H1 (cell line): ENCODE measurements at regions not wholly inside any gene's neighbourhood (a gene's known extent, or its start where the extent isn't known, plus 50 kb on each side); places are given as distances from the start of the nearest gene placed in this dataset.

Experiments
- CTCF ChIA-PET: fragments of 300-600 bp; sonication (Branson Sonifier 250); formaldehyde crosslinking; loops from one replicate; lab custom pipeline; 2021; ENCODE audit not compliant: partially characterized antibody; lab: Charles Lee
- POLR2A ChIA-PET: fragments of 300-600 bp; sonication (Branson Sonifier 250); formaldehyde crosslinking; loops from one replicate; lab custom pipeline; 2021; ENCODE audit warnings: inconsistent platforms; ENCODE audit not compliant: partially characterized antibody; lab: Charles Lee
- DNase-seq, 2 experiments: peaks; one replicate each; pipeline versions ENCODE4 v3.0.0 to v3.0.0-alpha.2; 2010 to 2022; ENCODE audit warnings: low spot score in 2 of 2, low read depth in 1 of 2, mixed read lengths in 1 of 2
- FAIRE-seq: peaks from 2 replicates; lab custom pipeline; 2011; peaks lifted over from hg19 to GRCh38; lab: Jason Lieb, UNC
- H2AFZ ChIP-seq: 2 replicates; pipeline ENCODE4 v1.8.1; 2012; ENCODE audit warnings: low read length, inconsistent platforms
- H2AK5ac ChIP-seq: 2 replicates; pipeline ENCODE4 v1.6.1; 2013; ENCODE audit warnings: low read depth, low read length
- H2BK120ac ChIP-seq: replicated peaks from 2 replicates; pipeline ENCODE3; 2013; ENCODE audit warnings: low read depth, low read length, inconsistent platforms
- H2BK12ac ChIP-seq: 2 replicates; pipeline ENCODE4 v1.6.1; 2013; ENCODE audit warnings: low read depth, low read length
- H2BK15ac ChIP-seq: 2 replicates; pipeline ENCODE4 v1.6.1; 2013; ENCODE audit warnings: low read length
- H2BK20ac ChIP-seq: 2 replicates; pipeline ENCODE4 v1.6.1; 2013; ENCODE audit warnings: low read length
- H2BK5ac ChIP-seq: 2 replicates; pipeline ENCODE4 v1.6.1; 2013; ENCODE audit warnings: low read depth, low read length
- H3K14ac ChIP-seq: 2 replicates; pipeline ENCODE4 v1.6.1; 2013; ENCODE audit warnings: inconsistent platforms; ENCODE audit not compliant: insufficient read length
- H3K18ac ChIP-seq: 2 replicates; pipeline ENCODE4 v1.6.1; 2013; ENCODE audit warnings: low read length; ENCODE audit errors: extremely low read depth
- H3K23ac ChIP-seq: 2 replicates; pipeline ENCODE4 v1.6.1; 2013; ENCODE audit warnings: inconsistent platforms; ENCODE audit not compliant: insufficient read length
- H3K23me2 ChIP-seq: 2 replicates; pipeline ENCODE4 v1.6.1; 2013; ENCODE audit warnings: low read depth, low read length
- H3K27ac ChIP-seq: 2 replicates; pipeline ENCODE4 v1.6.1; 2011; ENCODE audit warnings: low read depth, low read length, inconsistent platforms
- H3K27me3 ChIP-seq, 4 experiments: replicated peaks in 1 of 4; 1 replicate in 1 of 4; 2 replicates in 3 of 4; pipeline versions ENCODE4 v1.6.1 to v1.8.1; 2011 to 2013; ENCODE audit warnings: low read length in 3 of 4, mild to moderate bottlenecking in 3 of 4, inconsistent platforms in 2 of 4, mixed read lengths in 2 of 4, moderate library complexity in 1 of 4; ENCODE audit not compliant: control insufficient read depth in 3 of 4, insufficient read depth in 3 of 4; ENCODE audit errors: extremely low read depth in 1 of 4
- H3K36me3 ChIP-seq, 4 experiments: 2 replicates each; pipeline versions ENCODE4 v1.6.1 to v1.8.1; 2011 to 2013; ENCODE audit warnings: mild to moderate bottlenecking in 4 of 4, low read length in 3 of 4, moderate library complexity in 2 of 4, control low read depth in 1 of 4, inconsistent platforms in 1 of 4; ENCODE audit not compliant: insufficient read depth in 4 of 4, control insufficient read depth in 2 of 4
- H3K4ac ChIP-seq: replicated peaks from 2 replicates; pipeline ENCODE3; 2013; ENCODE audit warnings: low read length, low read depth, mixed read lengths, inconsistent platforms; ENCODE audit not compliant: insufficient read length
- H3K4me1 ChIP-seq, 4 experiments: replicated peaks in 1 of 4; 1 replicate in 1 of 4; 2 replicates in 3 of 4; pipeline versions ENCODE4 v1.6.1 to v1.8.1; 2011 to 2013; ENCODE audit warnings: low read length in 3 of 4, inconsistent platforms in 2 of 4, mixed read lengths in 1 of 4; ENCODE audit not compliant: insufficient read depth in 4 of 4, control insufficient read depth in 3 of 4
- H3K4me2 ChIP-seq, 2 experiments: 2 replicates each; pipeline versions ENCODE4 v1.6.1 to v1.8.1; 2011 to 2013; ENCODE audit warnings: low read depth in 2 of 2, low read length in 2 of 2, control low read depth in 1 of 2, inconsistent platforms in 1 of 2, mild to moderate bottlenecking in 1 of 2; ENCODE audit not compliant: insufficient read depth in 1 of 2
- H3K4me3 ChIP-seq, 4 experiments: fragments of 200-600, 300-600 bp in 1 of 4; sonication (generic), shearing (Covaris generic), sonication (Bioruptor Twin) in 1 of 4; 2 replicates each; pipeline versions ENCODE4 v1.5.1 to v1.8.1; 2011 to 2016; ENCODE audit warnings: low read length in 4 of 4, low read depth in 3 of 4, control low read depth in 2 of 4, inconsistent platforms in 2 of 4, mild to moderate bottlenecking in 2 of 4, mixed read lengths in 1 of 4, moderate library complexity in 1 of 4; ENCODE audit not compliant: insufficient read depth in 2 of 4; ENCODE audit errors: extremely low read depth in 1 of 4
- H3K56ac ChIP-seq: replicated peaks from 2 replicates; pipeline ENCODE3; 2013; ENCODE audit warnings: low read depth, mild to moderate bottlenecking, mixed read lengths, low read length, inconsistent platforms; ENCODE audit not compliant: insufficient read length
- H3K79me1 ChIP-seq: 2 replicates; pipeline ENCODE4 v1.6.1; 2013; ENCODE audit warnings: low read depth, low read length, control low read depth
- H3K79me2 ChIP-seq, 2 experiments: 2 replicates each; pipeline versions ENCODE4 v1.6.1 to v1.8.1; 2012 to 2013; ENCODE audit warnings: low read length in 2 of 2, mild to moderate bottlenecking in 2 of 2, inconsistent platforms in 1 of 2; ENCODE audit not compliant: insufficient read depth in 2 of 2, control insufficient read depth in 1 of 2
- H3K9ac ChIP-seq, 4 experiments: replicated peaks in 1 of 4; 1 replicate in 1 of 4; 2 replicates in 3 of 4; pipeline versions ENCODE4 v1.6.1 to v1.8.1; 2011 to 2013; ENCODE audit warnings: low read depth in 3 of 4, low read length in 3 of 4, control low read depth in 2 of 4, mild to moderate bottlenecking in 2 of 4, moderate library complexity in 2 of 4, inconsistent platforms in 1 of 4; ENCODE audit errors: extremely low read depth in 1 of 4
- H3K9me3 ChIP-seq, 2 experiments: 2 replicates each; pipeline versions ENCODE4 v1.6.1 to v1.8.1; 2012 to 2013; ENCODE audit warnings: mild to moderate bottlenecking in 2 of 2, moderate library complexity in 2 of 2, control low read depth in 1 of 2, inconsistent platforms in 1 of 2, low read depth in 1 of 2, low read length in 1 of 2, mixed read lengths in 1 of 2; ENCODE audit not compliant: insufficient read depth in 2 of 2
- H4K20me1 ChIP-seq, 2 experiments: replicated peaks in 1 of 2; 2 replicates each; pipeline versions ENCODE3 to v1.8.1; 2011 to 2013; ENCODE audit warnings: inconsistent platforms in 2 of 2, low read length in 2 of 2, mild to moderate bottlenecking in 1 of 2; ENCODE audit not compliant: insufficient read depth in 2 of 2, control insufficient read depth in 1 of 2
- H4K5ac ChIP-seq: 2 replicates; pipeline ENCODE4 v1.6.1; 2013; ENCODE audit warnings: low read length, low read depth, mixed read lengths, inconsistent platforms; ENCODE audit not compliant: insufficient read length
- H4K8ac ChIP-seq: 2 replicates; pipeline ENCODE4 v1.8.0; 2013; ENCODE audit warnings: mild to moderate bottlenecking, moderate library complexity, low read length, inconsistent platforms; ENCODE audit not compliant: insufficient read depth; ENCODE audit errors: extremely low read depth
- H4K91ac ChIP-seq: replicated peaks from 2 replicates; pipeline ENCODE3; 2013; ENCODE audit warnings: low read length, mixed read lengths, inconsistent platforms; ENCODE audit not compliant: insufficient read length
- ATF3 ChIP-seq: IDR thresholded peaks from 2 replicates; pipeline ENCODE4 v1.6.1; 2011; ENCODE audit warnings: low read depth, mild to moderate bottlenecking, low read length; ENCODE audit not compliant: insufficient read depth
- CHD1 ChIP-seq: IDR thresholded peaks from 2 replicates; pipeline ENCODE4 v1.6.1; 2012; ENCODE audit warnings: low read depth, low read length, improper control_type of control experiment
- EGR1 ChIP-seq: IDR thresholded peaks from 2 replicates; pipeline ENCODE4 v1.6.1; 2011; ENCODE audit warnings: low read depth, low read length, borderline replicate concordance
- EZH2 ChIP-seq: fragments of 200-600 bp; sonication (generic); IDR thresholded peaks from 2 replicates; pipeline ENCODE4 v1.7.1; 2012; ENCODE audit warnings: low read depth, mild to moderate bottlenecking, moderate library complexity, low read length, inconsistent platforms; ENCODE audit not compliant: severe bottlenecking
- FOSL1 ChIP-seq: IDR thresholded peaks from 2 replicates; pipeline ENCODE4 v1.6.1; 2011; ENCODE audit warnings: mild to moderate bottlenecking, low read depth, low read length, moderate library complexity; ENCODE audit not compliant: insufficient read depth
- NANOG ChIP-seq: IDR thresholded peaks from 2 replicates; pipeline ENCODE4 v1.6.1; 2011; ENCODE audit warnings: low read length, low read depth, mild to moderate bottlenecking, inconsistent platforms; ENCODE audit not compliant: insufficient read depth, poor library complexity, severe bottlenecking
- YY1 ChIP-seq: IDR thresholded peaks from 2 replicates; pipeline ENCODE4 v1.6.1; 2011; ENCODE audit warnings: low read depth, mild to moderate bottlenecking, low read length
- WGBS, 2 experiments: shearing (Covaris generic) in 1 of 2; methylation state at CpG; one replicate each; pipeline versions ENCODE4 v1.1.6 to v1.1.7; 2013 to 2015; ENCODE audit warnings: low lambda C conversion rate in 2 of 2, mixed read lengths in 2 of 2, inconsistent platforms in 1 of 2, low coverage in 1 of 2, missing lambda C conversion rate in 1 of 2; ENCODE audit not compliant: insufficient replicate concordance in 2 of 2, insufficient coverage in 1 of 2, insufficient read length in 1 of 2; ENCODE audit errors: extremely low coverage in 1 of 2, missing lambda C conversion rate in 1 of 2; 5-methylcytosine and 5-hydroxymethylcytosine counted together

- FAIRE-seq, result no peak
- Histone ChIP-seq H3K79me2 (no peaks in the 10 kb centered on the region), H3K18ac (no peak overlapping the region), H4K91ac (no peak overlapping the region), H3K27ac (no peak overlapping the region), H2AK5ac (no peak overlapping the region), H4K8ac (no peak overlapping the region), H2BK12ac (no peak overlapping the region; the same call in 1 of the 2 replicates), H3K4me3 (no peak overlapping the region), H3K79me1 (no peaks in the 10 kb centered on the region), H3K23me2 (peaks cover 6% of the 10 kb centered on the region), H3K23ac (no peak overlapping the region), H4K5ac (no peak overlapping the region), H3K9ac (no peak overlapping the region), H4K20me1 (peaks cover 0 to 7% of the 10 kb centered on the region in 2 experiments), H2BK120ac (no peak overlapping the region), H3K56ac (no peak overlapping the region), H2BK5ac (no peak overlapping the region; the same call in 1 of the 2 replicates), H3K4me2 (no peak overlapping the region), H3K4me1 (no peaks in the 10 kb centered on the region), H3K36me3 (no peaks in the 10 kb centered on the region), H2BK20ac (no peak overlapping the region), H3K14ac (no peak overlapping the region), H3K27me3 (no peaks in the 10 kb centered on the region), H3K9me3 (peaks cover 3 to 4% of the 10 kb centered on the region in 2 experiments; a peak in 2 of 4 replicates), H2AFZ (no peak overlapping the region), H2BK15ac (no peak overlapping the region), H3K4ac (no peak overlapping the region)
- no peak for DNase-seq
- 85% methylated on average over 2 of the region's 2 CpGs; no CpG with 5 or more reads in 1 of the 2 experiments for WGBS, 2 experiments
- no peak for TF ChIP-seq FOSL1
- no peak for TF ChIP-seq EGR1
- TF ChIP-seq NANOG, result no peak
- no peak for TF ChIP-seq ATF3
- no peak for TF ChIP-seq YY1
- TF ChIP-seq CHD1, result no peak
- no peak for TF ChIP-seq EZH2
- ChIA-PET POLR2A (no interaction called here), CTCF (interaction anchor here (0.7 to 1.6 kb wide), 3 partner anchors 31 to 143 kb away, joined by 3 to 4 read pairs (median 3); no protein-coding TSS in a partner anchor)
These were observed 68.8 kb upstream of the SDK1 start for GRCh38 chr7:3232228-3232627.
